SK-N-SH (cell line): ENCODE measurements at regions not wholly inside any gene's neighbourhood (a gene's known extent, or its start where the extent isn't known, plus 50 kb on each side); places are given as distances from the start of the nearest gene placed in this dataset.

Experiments
- CTCF ChIA-PET: fragments of 300-600, 350-600 bp; formaldehyde crosslinking; extraction: SDS; loops from one replicate; lab custom pipeline; 2021; lab: Yijun Ruan, JAX
- POLR2A ChIA-PET: fragments of 350-600 bp; sonication (Branson Sonifier 250); formaldehyde crosslinking; extraction: SDS; loops from one replicate; lab custom pipeline; 2020; ENCODE audit warnings: antibody characterized with exemption, inconsistent platforms; lab: Yijun Ruan, JAX
- DNase-seq: peaks from one replicate; pipeline ENCODE4 v3.0.0; 2012
- H2AFZ ChIP-seq: fragments of 200-600 bp; sonication (generic); 2 replicates; pipeline ENCODE4 v1.8.1; 2016; ENCODE audit warnings: antibody characterized with exemption, mild to moderate bottlenecking, low read depth
- H3F3A ChIP-seq: fragments of 200-600 bp; sonication (generic); replicated peaks from 2 replicates; pipeline ENCODE3; 2016; ENCODE audit warnings: antibody characterized with exemption, mild to moderate bottlenecking; ENCODE audit not compliant: insufficient read depth
- H3K27ac ChIP-seq, 2 experiments: fragments of 200-500 bp in 1 of 2; fragments of 200-600 bp in 1 of 2; sonication (Bioruptor generic) in 1 of 2; sonication (generic), shearing (Covaris generic) in 1 of 2; 2 replicates each; pipeline versions ENCODE4 v1.5.1 to v1.6.1; 2014 to 2016; ENCODE audit warnings: low read depth in 2 of 2, inconsistent platforms in 1 of 2, low read length in 1 of 2, mild to moderate bottlenecking in 1 of 2, mixed read lengths in 1 of 2
- H3K27me3 ChIP-seq: fragments of 200-600 bp; sonication (generic), shearing (Covaris generic); 2 replicates; pipeline ENCODE4 v1.6.1; 2016; ENCODE audit warnings: mixed run types; ENCODE audit not compliant: insufficient read depth
- H3K36me3 ChIP-seq, 2 experiments: fragments of 200-500 bp in 1 of 2; fragments of 200-600 bp in 1 of 2; sonication (Bioruptor generic) in 1 of 2; sonication (generic) in 1 of 2; replicated peaks in 1 of 2; 2 replicates each; pipeline versions ENCODE3 to v1.5.1; 2014 to 2016; ENCODE audit warnings: low read length in 1 of 2, mild to moderate bottlenecking in 1 of 2; ENCODE audit not compliant: insufficient read depth in 2 of 2, control insufficient read depth in 1 of 2
- H3K4me1 ChIP-seq, 2 experiments: fragments of 200-500 bp in 1 of 2; fragments of 200-600 bp in 1 of 2; sonication (Bioruptor generic) in 1 of 2; sonication (generic), shearing (Covaris generic) in 1 of 2; 2 replicates each; pipeline versions ENCODE4 v1.5.1 to v1.6.1; 2014 to 2016; ENCODE audit warnings: low read depth in 1 of 2, low read length in 1 of 2, mixed run types in 1 of 2; ENCODE audit not compliant: insufficient read depth in 2 of 2, control insufficient read depth in 1 of 2
- H3K4me2 ChIP-seq: fragments of 200-600 bp; sonication (generic), shearing (Covaris generic); 2 replicates; pipeline ENCODE4 v1.6.1; 2017; ENCODE audit warnings: mixed run types
- H3K4me3 ChIP-seq, 2 experiments: fragments of 200-500 bp in 1 of 2; fragments of 200-600 bp in 1 of 2; sonication (Bioruptor generic) in 1 of 2; sonication (generic), shearing (Covaris generic) in 1 of 2; 2 replicates each; pipeline versions ENCODE4 v1.5.1 to v1.8.1; 2014 to 2016; ENCODE audit warnings: low read depth in 2 of 2, inconsistent platforms in 1 of 2, low read length in 1 of 2, mild to moderate bottlenecking in 1 of 2, mixed read lengths in 1 of 2, moderate library complexity in 1 of 2
- H3K79me2 ChIP-seq: fragments of 200-600 bp; sonication (generic); 2 replicates; pipeline ENCODE4 v1.8.1; 2017; ENCODE audit warnings: mild to moderate bottlenecking; ENCODE audit not compliant: insufficient read depth
- H3K9ac ChIP-seq: fragments of 200-600 bp; sonication (generic); 2 replicates; pipeline ENCODE4 v1.6.1; 2017; ENCODE audit warnings: mixed run types
- H3K9me2 ChIP-seq: fragments of 200-600 bp; sonication (generic); 2 replicates; pipeline ENCODE4 v1.6.1; 2017; ENCODE audit warnings: mixed run types
- H3K9me3 ChIP-seq: fragments of 200-600 bp; sonication (generic); 2 replicates; pipeline ENCODE4 v1.6.1; 2017; ENCODE audit warnings: mixed run types, mild to moderate bottlenecking, moderate library complexity
- H4K20me1 ChIP-seq: fragments of 200-600 bp; sonication (generic); 2 replicates; pipeline ENCODE4 v1.6.1; 2017; ENCODE audit warnings: mild to moderate bottlenecking, mixed run types; ENCODE audit not compliant: insufficient read depth
- ELF1 ChIP-seq: IDR thresholded peaks from 2 replicates; pipeline ENCODE4 v1.4.0; 2012
- EP300 ChIP-seq, 2 experiments: IDR thresholded peaks; 2 replicates each; pipeline versions ENCODE4 v1.4.0 to v1.6.1; 2012; ENCODE audit warnings: borderline replicate concordance in 1 of 2, low read depth in 1 of 2, low read length in 1 of 2
- EZH2phosphoT487 ChIP-seq: fragments of 200-600 bp; sonication (generic); IDR thresholded peaks from 2 replicates; pipeline ENCODE4 v1.6.1; 2017; ENCODE audit warnings: low read depth, mixed run types, mild to moderate bottlenecking, antibody characterized with exemption, moderate library complexity, borderline replicate concordance
- FOXJ3 ChIP-seq: sonication (generic); formaldehyde crosslinking; IDR thresholded peaks from 2 replicates; pipeline ENCODE4 v1.5.1; 2020; ENCODE audit warnings: mild to moderate bottlenecking, missing genetic modification reagents
- FOXM1 ChIP-seq: IDR thresholded peaks from 2 replicates; pipeline ENCODE4 v1.4.0; 2012; ENCODE audit warnings: low read depth, mild to moderate bottlenecking
- MEF2A ChIP-seq: IDR thresholded peaks from 2 replicates; pipeline ENCODE4 v1.4.0; 2012; ENCODE audit warnings: low read depth, borderline replicate concordance
- MXI1 ChIP-seq: IDR thresholded peaks from 2 replicates; pipeline ENCODE4 v1.6.1; 2012; ENCODE audit warnings: mild to moderate bottlenecking, low read depth, low read length, improper control_type of control experiment
- NFIC ChIP-seq: IDR thresholded peaks from 2 replicates; pipeline ENCODE4 v1.4.0; 2012; ENCODE audit warnings: borderline replicate concordance
- NRF1 ChIP-seq: IDR thresholded peaks from 2 replicates; pipeline ENCODE4 v1.6.1; 2012; ENCODE audit warnings: low read depth, mild to moderate bottlenecking, low read length
- POLR2AphosphoS5 ChIP-seq: IDR thresholded peaks from 2 replicates; pipeline ENCODE4 v1.6.1; 2012; ENCODE audit warnings: low read depth, low read length
- RAD21 ChIP-seq: IDR thresholded peaks from 2 replicates; pipeline ENCODE4 v1.6.1; 2012; ENCODE audit warnings: mild to moderate bottlenecking, low read length
- RCOR1 ChIP-seq: fragments of 150-350 bp; IDR thresholded peaks from 2 replicates; pipeline ENCODE4 v1.6.1; 2017; ENCODE audit warnings: antibody characterized with exemption, low read length
- RFX5 ChIP-seq: IDR thresholded peaks from 2 replicates; pipeline ENCODE4 v1.6.1; 2012; ENCODE audit warnings: mild to moderate bottlenecking, improper control_type of control experiment, low read length
- SIN3A ChIP-seq: IDR thresholded peaks from 2 replicates; pipeline ENCODE4 v1.6.1; 2012; ENCODE audit warnings: low read depth, mild to moderate bottlenecking, low read length, moderate library complexity, borderline replicate concordance
- SMC3 ChIP-seq: IDR thresholded peaks from 2 replicates; pipeline ENCODE4 v1.6.1; 2012; ENCODE audit warnings: low read depth, low read length, improper control_type of control experiment
- TCF12 ChIP-seq: IDR thresholded peaks from 2 replicates; pipeline ENCODE4 v1.4.0; 2012
- YY1 ChIP-seq: IDR thresholded peaks from 2 replicates; pipeline ENCODE4 v1.4.0; 2012; ENCODE audit warnings: low read depth, mild to moderate bottlenecking
- ZBTB33 ChIP-seq: IDR thresholded peaks from 2 replicates; pipeline ENCODE4 v1.4.0; 2012; ENCODE audit warnings: low read depth, borderline replicate concordance
- WGBS: methylation state at CpG from one replicate; pipeline ENCODE4 v1.1.6; 2017; ENCODE audit warnings: low lambda C conversion rate; 5-methylcytosine and 5-hydroxymethylcytosine counted together
- TF ChIP-seq, protein P1 (sequence below): fragments of 150-350 bp; IDR thresholded peaks from 2 replicates; pipeline ENCODE4 v1.6.1; 2016; ENCODE audit warnings: mild to moderate bottlenecking, low read depth, low read length
- TF ChIP-seq, protein P2 (sequence below): fragments of 200-600 bp; sonication (generic); IDR thresholded peaks from 2 replicates; pipeline ENCODE4 v1.6.1; 2017; ENCODE audit warnings: antibody characterized with exemption, mild to moderate bottlenecking, moderate library complexity
- TF ChIP-seq, protein P3 (sequence below): fragments of 150-350 bp; IDR thresholded peaks from 2 replicates; pipeline ENCODE4 v1.6.1; 2017; ENCODE audit warnings: antibody characterized with exemption, low read length, low read depth, borderline replicate concordance

- Histone ChIP-seq H3K4me2 (peak overlapping the region; percentile 33; the same call in 1 of the 2 replicates), H2AFZ (no peak overlapping the region), H3K27me3 (no peaks in the 10 kb centered on the region), H3K27ac (no peak overlapping the region), H3K9ac (no peak overlapping the region), H3K9me3 (0 out of 2 replicates have a peak, but pooled peaks cover 3% of the 10 kb centered on the region), H3K9me2 (no peaks in the 10 kb centered on the region), H3K4me3 (no peak overlapping the region), H3F3A (no peaks in the 10 kb centered on the region), H4K20me1 (no peaks in the 10 kb centered on the region), H3K4me1 (no peaks in the 10 kb centered on the region), H3K79me2 (no peaks in the 10 kb centered on the region), H3K36me3 (no peaks in the 10 kb centered on the region)
- ChIA-PET POLR2A (no interaction called here), CTCF (no interaction called here)
- 11% methylated on average over 6 of the region's 6 CpGs for WGBS
- no peak for TF ChIP-seq ZBTB33
- no peak for TF ChIP-seq NRF1
- TF ChIP-seq RAD21, result no peak
- no peak for TF ChIP-seq RFX5
- TF ChIP-seq, protein P1, sequence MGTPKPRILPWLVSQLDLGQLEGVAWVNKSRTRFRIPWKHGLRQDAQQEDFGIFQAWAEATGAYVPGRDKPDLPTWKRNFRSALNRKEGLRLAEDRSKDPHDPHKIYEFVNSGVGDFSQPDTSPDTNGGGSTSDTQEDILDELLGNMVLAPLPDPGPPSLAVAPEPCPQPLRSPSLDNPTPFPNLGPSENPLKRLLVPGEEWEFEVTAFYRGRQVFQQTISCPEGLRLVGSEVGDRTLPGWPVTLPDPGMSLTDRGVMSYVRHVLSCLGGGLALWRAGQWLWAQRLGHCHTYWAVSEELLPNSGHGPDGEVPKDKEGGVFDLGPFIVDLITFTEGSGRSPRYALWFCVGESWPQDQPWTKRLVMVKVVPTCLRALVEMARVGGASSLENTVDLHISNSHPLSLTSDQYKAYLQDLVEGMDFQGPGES, result no peak
- TF ChIP-seq FOXJ3, result no peak
- TF ChIP-seq NFIC, result no peak
- no peak for TF ChIP-seq POLR2AphosphoS5
- TF ChIP-seq MEF2A, result no peak
- TF ChIP-seq, protein P2, sequence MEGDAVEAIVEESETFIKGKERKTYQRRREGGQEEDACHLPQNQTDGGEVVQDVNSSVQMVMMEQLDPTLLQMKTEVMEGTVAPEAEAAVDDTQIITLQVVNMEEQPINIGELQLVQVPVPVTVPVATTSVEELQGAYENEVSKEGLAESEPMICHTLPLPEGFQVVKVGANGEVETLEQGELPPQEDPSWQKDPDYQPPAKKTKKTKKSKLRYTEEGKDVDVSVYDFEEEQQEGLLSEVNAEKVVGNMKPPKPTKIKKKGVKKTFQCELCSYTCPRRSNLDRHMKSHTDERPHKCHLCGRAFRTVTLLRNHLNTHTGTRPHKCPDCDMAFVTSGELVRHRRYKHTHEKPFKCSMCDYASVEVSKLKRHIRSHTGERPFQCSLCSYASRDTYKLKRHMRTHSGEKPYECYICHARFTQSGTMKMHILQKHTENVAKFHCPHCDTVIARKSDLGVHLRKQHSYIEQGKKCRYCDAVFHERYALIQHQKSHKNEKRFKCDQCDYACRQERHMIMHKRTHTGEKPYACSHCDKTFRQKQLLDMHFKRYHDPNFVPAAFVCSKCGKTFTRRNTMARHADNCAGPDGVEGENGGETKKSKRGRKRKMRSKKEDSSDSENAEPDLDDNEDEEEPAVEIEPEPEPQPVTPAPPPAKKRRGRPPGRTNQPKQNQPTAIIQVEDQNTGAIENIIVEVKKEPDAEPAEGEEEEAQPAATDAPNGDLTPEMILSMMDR, result no peak
- TF ChIP-seq YY1, result no peak
- no peak for TF ChIP-seq MXI1
- TF ChIP-seq FOXM1, result no peak
- TF ChIP-seq EP300 (IDR thresholded peaks at IDR 0.05; ENCODE audit: borderline replicate concordance in 1 of 2, low read depth in 1 of 2, low read length in 1 of 2), result no peak
- DNase-seq, result no peak
These were observed 604.6 kb downstream of the TFAP2A start for GRCh38 chr6:9810286-9810685.

DNA sequence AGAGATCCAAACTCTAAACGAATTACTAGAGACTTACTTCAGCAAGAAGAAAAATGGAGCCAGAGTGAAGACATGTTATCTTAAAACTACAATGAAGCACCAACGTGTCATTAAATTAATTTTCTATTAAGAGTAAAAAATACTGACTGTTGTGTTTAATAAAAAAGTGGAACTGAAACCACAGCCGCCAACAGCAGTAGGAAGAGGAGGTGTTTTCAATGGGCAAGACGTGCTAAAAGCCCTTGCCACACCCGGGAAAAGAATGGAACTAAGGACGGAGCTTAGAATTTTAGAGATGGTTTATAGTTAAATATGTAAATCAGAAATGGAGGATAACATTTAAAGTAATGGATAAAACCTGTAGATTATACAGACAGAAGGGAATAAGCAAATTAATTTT is 608.7 kb downstream of the TFAP2A start:
- no peak overlapping the region for H2AFZ ChIP-seq
- ChIA-PET CTCF (no interaction called here), POLR2A (no interaction called here)
- TF ChIP-seq TCF12 (no peak), FOXJ3 (no peak), ELF1 (no peak), SIN3A (no peak), MEF2A (no peak), EZH2phosphoT487 (no peak), SMC3 (no peak), RCOR1 (no peak)
- TF ChIP-seq, protein P3, sequence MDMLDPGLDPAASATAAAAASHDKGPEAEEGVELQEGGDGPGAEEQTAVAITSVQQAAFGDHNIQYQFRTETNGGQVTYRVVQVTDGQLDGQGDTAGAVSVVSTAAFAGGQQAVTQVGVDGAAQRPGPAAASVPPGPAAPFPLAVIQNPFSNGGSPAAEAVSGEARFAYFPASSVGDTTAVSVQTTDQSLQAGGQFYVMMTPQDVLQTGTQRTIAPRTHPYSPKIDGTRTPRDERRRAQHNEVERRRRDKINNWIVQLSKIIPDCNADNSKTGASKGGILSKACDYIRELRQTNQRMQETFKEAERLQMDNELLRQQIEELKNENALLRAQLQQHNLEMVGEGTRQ, result no peak

More for the DNA sequence above, 608.7 kb downstream of the TFAP2A start:
- Histone ChIP-seq H3K4me1 (no peaks in the 10 kb centered on the region), H3K4me2 (no peak overlapping the region), H3K9ac (no peak overlapping the region), H3K27me3 (no peaks in the 10 kb centered on the region; the same call in 1 of the 2 replicates), H3K9me3 (0 out of 2 replicates have a peak, but pooled peaks cover 3% of the 10 kb centered on the region), H4K20me1 (no peaks in the 10 kb centered on the region), H3K27ac (no peak overlapping the region), H3K4me3 (no peak overlapping the region), H3K36me3 (no peaks in the 10 kb centered on the region), H3K79me2 (no peaks in the 10 kb centered on the region), H3F3A (no peaks in the 10 kb centered on the region), H3K9me2 (no peaks in the 10 kb centered on the region)
- 2% methylated on average over 6 of the region's 6 CpGs for WGBS
- no peak for DNase-seq
